ENCODE measurements at regions not wholly inside any gene's neighbourhood (a gene's known extent, or its start where the extent isn't known, plus 50 kb on each side); places are given as distances from the start of the nearest gene placed in this dataset.
A peak's percentile ranks its signal among the peaks of the same experiment; 100 is the strongest.
"Not testable (repeated sequence)": the region's sequence is repeated elsewhere in the genome, so short reads cannot be mapped to it uniquely, and the experiment has no call there.

DNA sequence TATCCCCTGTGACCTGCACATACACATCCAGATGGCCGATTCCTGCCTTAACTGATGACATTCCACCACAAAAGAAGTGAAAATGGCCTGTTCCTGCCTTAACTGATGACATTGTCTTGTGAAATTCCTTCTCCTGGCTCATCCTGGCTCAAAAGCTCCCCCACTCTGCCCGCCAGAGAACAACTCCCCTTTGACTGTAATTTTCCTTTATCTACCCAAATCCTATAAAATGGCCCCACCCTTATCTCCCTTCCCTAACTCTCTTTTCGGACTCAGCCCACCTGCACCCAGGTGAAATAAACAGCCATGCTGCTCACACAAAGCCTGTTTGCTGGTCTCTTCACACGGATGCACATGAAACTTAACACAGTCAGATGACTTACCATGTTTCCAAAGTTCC is 403.8 kb downstream of the TBC1D32 start:
- DNase-seq (ENCODE audit: low spot score): not testable (repeated sequence)

DNA sequence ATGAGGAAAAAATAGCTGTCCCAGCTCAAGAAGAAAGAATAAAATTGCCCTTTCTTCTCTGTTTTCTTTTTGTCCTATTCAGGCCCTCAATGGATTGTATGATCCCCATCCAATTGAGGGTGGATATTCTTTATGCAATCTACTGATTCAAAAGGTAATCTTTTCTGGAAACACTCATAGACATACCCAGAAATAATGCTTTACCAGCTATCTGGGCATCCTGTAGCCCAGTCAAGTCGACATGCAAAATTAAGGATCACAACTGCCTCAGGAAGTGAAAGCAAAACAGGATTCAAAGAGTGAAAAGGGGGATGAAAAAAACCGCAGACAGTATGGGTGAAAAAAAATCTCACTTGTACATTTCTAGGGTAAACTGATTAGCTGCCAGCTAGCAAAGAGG is 410.1 kb downstream of the TBC1D32 start:
- DNase-seq (ENCODE audit: low spot score): no peak

DNA sequence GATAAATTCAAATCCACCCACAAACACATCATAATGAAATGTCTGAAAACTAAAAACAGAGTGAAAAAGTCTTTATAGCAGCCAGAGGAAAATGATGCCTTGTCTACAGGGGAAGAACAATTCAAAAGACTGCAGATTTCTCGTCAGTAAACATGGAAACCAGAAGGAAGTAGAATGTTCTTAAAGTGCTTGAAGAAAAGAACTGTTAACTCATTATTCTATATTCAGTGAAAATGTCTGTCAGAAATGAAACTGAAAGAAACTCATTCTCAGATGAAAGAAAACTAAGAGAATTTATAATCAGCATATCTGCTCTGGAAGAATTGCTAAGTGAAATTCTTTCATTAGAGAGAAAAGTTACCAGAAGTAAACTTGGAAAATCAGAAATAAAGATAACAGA is 416.1 kb downstream of the TBC1D32 start:
- no peak for DNase-seq (ENCODE audit: low spot score)

DNA sequence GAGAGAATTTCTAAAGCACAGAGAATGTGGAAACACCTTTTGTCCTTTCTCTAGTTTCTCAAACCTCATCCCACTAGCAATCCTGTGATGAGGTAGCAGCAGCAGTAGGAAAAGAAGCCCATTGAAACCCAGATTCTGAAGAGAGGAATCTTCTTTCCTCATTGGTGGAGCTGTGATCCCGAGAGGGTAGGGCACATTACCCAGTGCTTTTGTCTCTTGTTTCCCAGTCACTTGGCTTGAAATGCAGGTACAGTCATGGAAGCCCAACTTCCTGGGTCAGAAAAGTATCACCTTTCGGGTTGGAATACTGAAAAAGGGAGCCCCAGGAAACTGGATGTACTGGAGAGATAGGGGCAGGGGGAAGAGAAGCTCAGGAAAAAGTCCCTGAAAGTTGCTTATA is 417.4 kb downstream of the TBC1D32 start:
- no peak for DNase-seq (ENCODE audit: low spot score)

DNA sequence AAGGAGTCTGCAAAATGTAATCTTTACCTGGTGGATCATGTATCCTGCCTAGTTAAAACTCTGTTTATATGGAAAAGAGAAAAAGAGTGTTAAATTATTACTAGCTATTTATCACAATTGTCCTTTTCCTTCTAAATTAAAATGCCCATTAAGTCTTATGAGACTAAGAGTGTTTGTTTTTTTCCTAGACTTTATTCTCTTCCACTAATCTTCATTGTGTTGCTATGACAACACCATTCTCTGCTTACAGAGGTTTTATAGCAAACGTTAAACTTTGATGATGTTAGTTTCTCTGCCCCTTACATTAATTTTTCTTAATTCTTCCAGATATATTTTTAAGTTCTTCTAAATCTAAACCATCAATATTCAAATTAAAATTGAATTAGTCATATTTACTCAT is 420.8 kb downstream of the TBC1D32 start:
- DNase-seq (ENCODE audit: low spot score): no peak

DNA sequence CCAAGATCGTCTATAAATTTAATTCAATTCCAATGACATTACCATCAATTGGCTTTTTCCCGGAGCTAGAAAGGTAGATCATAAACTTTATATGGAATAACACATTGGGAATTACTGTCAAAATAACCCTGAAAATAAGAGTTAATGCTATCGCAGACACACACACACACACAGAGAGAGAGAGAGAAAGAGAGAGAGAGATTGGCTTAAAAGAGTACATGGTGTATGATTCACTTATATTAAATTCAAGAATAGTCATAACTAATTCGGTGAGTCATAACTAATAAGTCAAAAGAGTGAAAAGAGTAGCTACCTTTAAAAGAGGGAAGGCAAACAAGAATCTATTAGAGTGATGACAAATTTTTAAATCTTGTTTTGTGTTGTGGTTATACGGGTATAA is 425.5 kb downstream of the TBC1D32 start:
- no peak for DNase-seq (ENCODE audit: low spot score)

DNA sequence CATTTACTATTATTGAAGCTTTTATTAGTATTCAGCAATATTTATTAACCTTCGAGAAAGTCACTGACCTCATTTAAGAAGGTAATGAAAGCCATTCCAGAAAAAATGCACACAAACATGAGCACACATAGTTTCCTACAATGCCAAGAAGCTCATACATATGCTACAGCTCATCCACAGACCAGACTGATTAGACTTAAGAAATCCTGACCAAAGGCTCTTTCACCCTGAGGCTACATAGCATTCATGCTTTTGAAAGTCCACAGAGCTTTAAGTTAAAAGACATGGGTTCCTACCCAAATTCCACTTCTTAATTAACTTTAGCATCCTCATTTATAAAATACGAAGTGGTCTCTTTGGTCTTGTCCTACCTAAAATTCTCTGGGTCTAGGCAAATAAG is 430.4 kb downstream of the TBC1D32 start:
- no peak for DNase-seq (ENCODE audit: low spot score)

DNA sequence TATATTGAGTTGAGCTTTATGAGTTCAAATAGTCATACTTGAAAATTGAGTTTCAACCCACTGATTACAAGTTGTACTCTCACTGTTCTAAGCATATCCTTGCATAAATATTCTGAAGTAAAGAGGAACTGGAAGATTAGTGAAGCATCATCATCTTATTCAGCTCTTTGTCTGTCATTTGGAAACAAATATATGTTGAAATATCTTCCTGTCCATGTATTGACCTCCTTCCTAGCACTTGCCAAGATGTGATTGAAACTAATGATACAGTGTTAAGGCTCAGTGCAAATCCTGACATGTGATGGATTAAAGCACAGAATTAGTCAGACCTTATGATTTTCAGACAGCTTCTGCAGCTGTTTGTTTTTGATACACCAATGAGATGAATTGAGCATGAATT is 434.3 kb downstream of the TBC1D32 start:
- no peak for DNase-seq (ENCODE audit: low spot score)

DNA sequence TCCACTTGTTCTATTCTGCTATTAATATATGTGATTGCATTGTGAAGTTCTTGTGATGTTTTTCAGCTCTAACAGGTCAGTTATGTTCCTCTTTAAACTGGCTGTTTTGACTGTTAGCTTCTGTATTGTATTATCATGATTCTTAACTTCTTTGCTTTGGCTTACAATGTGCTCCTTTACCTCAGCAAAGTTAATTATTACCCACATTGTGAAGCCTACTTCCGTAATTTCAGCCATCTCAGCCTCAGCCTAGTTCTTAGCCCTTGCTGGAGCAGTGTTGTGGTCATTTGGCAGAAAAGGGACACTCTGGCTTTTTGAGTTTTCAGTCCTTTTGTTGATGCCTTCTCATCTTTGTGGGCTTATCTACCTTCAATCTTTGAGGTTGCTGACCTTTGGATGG is 440.2 kb downstream of the TBC1D32 start:
- DNase-seq (ENCODE audit: low spot score): no peak

DNA sequence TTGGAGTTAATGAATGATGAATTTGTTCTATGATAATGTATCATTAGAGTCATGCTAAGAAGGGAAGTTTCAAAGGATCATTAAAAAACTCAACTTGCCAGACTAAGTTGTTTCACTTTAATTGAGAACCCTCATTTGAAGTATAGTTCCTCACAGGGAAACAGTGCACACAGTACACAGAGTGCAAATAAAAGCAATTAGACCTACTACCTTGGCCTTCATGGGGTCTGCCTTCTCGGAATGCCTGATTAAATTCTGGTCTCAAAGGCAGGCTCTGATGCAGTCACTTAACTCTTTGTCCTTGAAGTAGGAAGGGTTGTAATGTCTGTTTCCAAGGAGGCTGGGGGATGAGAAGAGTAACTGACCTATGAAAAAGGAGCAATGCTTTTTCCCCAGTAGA is 457.3 kb downstream of the TBC1D32 start:
- DNase-seq (ENCODE audit: low spot score): no peak

DNA sequence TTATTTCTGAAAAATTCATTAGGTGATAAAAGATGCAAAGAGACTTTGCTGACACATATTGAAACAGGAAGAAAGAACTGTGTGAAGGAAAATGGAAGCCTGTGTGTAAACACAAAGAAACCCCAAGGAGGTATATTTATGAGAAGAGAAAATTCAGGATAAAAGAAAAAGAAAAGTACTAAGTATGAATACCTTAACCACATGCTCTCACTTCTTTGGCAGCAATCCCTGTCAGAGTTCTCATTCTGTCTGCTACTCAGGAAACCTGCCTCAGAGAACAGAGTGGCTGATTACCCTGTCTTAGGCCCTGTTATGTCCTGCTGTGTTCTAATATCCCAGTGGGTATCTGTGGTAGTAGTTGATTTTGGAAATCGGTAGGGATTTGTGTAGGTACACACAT is 457.9 kb downstream of the TBC1D32 start:
- no peak for DNase-seq (ENCODE audit: low spot score)

DNA sequence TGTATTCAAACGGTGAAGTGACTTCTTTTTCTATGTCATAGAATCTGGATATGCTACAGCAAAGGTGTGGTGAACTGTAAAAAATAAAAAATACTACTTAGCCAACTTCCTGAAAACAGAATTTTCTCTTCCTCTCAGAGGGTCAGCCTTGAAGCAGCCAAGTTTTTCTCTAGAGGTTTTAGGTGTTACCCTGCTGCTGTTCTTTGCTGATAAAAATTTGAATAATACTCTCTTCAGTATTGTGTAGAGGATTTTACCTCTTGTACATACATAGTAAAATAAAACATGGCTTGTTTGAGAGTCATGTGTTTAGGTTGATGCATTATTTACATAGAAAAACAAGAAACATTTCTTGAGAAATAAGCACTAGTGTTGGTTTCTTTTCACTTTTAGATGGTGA is 458.4 kb downstream of the TBC1D32 start:
- DNase-seq (ENCODE audit: low spot score): no peak

DNA sequence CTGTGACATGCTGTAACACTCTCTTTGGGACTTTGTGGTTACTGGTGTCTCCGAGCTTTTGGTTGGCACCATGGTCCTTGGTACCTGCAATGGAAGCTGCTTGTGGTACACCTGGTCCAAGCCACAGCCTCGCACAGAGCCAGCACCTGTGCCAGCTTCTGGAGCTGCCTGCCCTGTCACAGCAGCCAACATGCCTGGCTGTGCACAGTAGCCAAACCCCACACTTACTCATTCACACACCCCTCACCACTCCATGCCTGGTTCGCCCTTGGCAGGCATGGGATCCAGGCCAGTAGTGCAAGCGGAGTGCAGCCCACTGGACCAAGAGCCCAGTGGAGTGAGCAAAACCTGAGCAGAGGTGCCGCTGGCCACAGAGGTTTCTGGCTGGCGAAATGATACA is 459.9 kb downstream of the TBC1D32 start:
- no peak for DNase-seq (ENCODE audit: low spot score)

DNA sequence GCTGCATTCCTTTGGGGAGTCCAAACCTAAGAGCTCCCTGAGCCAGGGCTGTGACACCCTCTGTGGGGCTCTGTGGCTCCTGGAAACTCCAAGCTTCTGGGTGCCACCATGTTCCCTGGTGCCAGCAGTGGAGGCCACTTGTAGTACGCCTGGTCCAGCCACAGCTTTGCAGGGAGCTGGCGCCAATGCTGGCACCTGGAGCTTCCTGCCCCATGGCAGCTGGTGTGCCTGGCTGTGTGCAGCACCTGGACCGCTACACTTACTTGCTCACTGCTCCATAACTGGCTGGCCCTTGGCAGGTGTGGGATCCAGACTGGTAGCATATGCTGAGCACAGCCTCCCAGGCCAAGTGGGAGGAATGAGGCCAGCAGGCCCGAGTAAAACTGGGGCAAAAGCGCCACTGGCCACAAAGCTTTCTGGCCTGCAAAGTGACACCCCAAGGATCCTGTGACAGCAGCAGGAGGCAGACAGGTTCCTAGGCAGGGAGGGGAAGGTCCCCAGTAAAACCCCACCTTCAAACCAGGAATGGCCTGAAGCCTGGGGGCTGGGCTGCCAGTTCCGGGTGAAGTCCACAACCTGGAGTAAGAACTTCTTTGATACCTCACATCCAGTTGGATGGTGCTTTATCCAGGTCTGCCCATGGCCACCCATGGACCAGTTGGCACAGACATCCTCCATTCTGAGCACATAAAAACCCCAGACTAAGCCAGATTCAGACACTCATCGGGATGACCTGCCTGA is 461.0 kb downstream of the TBC1D32 start:
- DNase-seq (ENCODE audit: low spot score): no peak

DNA sequence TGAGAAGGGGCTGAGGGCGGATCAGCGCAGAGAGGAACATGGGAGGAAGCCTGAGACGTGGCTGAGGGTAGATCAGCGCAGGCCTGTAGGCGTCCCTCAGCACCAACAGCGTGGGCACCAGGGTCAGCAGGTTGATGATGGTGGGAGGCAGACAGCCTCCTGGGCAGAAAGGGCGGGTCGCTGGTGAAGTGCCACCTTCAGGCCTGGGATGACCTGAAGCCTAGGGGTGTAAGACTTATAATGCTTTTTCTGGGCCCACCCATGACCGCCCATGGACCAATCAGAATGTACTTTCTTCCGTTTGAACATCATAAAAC is 462.1 kb downstream of the TBC1D32 start:
- no peak for DNase-seq (ENCODE audit: low spot score)

DNA sequence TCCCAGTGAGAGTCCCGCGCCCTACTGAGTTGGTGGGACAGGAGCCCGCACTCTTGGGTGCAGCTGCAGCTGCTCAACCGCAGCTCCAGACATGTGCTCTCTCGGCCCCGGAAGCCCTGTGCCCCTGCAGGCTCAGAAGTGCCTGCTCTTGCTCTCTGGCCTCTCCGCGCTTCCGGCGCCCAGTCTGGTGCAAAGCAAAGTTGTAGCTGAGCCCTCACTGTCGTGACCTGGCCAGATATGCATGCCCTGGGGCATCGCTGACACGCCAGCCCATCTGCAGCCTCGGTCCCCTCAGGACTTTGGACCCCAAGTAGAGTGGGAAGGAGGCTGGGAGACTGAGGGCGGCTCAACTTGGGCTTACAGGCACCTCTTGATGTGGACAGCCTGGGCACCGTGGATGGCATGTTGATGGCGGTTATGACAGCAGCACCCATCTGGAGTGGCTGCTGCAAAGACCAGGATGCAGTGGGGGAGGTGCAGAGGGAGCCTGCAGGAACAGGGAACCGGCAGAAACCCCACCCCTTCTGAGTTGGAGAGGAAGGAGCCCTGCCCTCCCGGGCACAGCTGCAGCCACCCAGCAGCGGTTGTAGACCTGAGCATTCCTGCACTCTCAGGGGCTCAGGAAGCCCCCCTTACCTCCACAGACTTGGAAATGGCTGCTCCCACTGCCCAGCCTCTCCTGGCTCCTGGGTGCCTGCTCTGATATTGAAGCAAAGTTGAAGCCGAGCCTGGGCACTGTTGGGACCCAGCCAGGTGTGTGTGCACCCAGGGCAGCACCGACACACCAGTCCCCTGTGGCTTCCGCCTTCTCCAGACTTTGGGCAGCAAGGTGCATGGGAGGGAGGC is 462.6 kb downstream of the TBC1D32 start:
- no peak for DNase-seq (ENCODE audit: low spot score)

DNA sequence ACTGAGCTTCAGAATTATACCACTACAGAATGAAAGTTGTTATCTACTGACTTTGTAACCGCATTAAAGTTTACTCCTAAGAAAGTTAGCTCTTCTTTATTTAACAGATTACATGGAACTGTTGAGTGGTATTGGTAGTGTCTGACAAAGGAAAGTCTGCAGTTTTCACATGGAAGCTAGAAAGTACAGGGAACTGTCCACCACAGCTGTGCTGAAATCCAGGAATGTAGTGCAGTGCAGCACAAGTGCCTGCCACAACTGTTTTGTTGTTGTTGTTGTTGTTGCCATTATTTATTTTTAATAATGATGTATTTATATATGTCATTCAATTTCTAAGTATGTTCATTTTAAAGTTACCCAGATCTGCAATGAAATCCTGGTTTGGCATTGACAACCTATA is 464.9 kb downstream of the TBC1D32 start:
- no peak for DNase-seq (ENCODE audit: low spot score)

DNA sequence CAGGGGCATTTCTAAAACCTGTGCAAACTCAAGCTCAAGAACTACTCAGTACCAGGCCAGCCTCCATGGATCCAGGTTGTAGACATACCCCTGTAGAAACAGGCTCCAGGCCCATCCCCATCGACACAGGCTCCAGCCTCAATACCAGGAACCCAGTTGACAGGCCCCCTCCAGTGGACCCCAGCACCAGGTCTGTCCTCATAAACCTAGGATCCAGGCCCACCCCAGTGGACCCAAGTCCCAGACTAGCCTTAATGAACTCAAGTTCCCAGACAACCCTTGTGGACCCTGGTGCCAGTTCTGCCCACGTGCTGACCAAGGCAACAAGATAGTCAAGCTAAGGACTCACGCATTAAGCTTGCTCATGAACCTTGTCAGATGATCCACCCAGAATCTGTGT is 476.9 kb downstream of the TBC1D32 start:
- DNase-seq (ENCODE audit: low spot score): no peak

DNA sequence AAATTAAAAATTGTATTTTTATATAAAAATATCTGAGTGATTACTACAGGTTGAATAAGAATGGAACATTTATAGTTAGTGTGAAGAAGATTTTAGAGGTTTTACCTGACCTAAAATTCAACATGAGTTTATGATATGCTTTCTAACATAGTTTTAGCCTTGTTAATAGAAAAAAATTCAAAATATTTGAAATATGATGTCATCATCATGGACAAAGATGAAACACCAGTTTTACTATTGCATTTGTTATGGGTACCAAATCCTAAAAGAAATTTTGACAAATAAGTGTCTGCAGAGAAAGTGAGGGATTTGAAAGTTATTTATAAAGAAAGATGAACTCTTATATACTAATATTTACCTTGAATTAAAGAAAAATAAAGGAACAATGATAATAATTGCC is 479.7 kb downstream of the TBC1D32 start:
- no peak for DNase-seq (ENCODE audit: low spot score)

DNA sequence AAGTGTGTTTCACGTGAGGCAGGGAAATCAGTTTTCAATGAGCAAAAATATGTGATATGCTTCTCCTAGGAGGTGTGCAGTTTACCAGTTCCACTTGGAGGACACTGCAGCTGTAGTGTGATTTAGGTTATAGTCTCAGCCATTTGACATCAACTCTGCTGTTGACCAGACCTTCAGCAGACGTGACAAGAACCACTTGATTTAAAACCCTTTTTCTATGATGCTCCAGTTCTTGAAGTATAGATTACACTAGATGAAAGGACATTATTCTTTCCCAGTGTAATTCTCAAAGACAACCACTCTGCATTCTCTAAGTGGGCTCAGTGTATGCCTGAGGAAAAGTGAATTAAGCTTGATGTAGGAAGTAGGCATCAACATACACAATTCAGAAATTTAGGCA is 480.8 kb downstream of the TBC1D32 start:
- no peak for DNase-seq (ENCODE audit: low spot score)

DNA sequence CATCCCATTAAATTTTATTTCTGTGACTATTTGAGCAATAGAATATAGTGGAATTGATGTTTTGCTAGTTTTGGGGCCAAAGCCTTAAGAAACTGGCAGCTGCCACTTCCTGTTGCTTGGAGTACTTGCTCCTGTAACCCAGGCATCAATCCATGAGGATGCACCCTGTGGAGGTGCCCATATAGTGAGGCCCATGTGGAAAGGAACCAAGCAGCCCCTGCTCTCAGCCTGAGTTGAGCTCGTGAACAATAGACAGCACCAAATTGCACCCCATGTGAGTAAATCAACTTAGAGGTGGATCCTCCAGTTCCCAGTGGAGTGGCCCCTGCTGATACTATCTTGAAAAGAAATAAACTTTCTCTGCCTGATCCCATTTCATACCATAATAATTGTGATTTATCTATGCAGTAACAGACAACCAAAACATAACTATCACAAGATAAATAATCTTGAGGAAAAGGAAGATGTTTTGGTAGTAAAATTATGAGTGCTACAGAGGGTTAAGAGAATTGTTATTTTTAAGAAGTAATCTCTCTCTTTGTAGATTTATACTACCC is 481.9 kb downstream of the TBC1D32 start:
- DNase-seq (ENCODE audit: low spot score): no peak

DNA sequence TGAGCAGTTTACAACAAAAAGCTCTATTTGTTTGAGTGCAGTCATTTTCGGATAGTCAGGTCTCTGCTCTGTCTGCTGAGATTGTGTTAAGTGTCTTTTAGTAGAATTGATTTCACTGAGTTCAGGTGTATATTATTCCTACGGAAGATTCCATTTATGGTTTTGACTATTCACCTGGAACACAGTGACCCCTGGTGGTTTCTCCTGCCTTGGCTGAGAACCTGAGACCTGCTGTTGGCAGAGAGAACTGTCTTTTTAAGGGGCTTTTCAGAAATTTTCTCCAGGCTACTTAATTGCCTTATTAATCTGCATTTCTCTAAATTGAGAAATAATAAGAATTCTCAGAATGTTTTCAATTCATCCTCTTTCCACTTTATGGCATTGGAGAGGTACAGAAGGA is 508.0 kb downstream of the TBC1D32 start:
- peak; percentile 36 for DNase-seq (ENCODE audit: low spot score)

DNA sequence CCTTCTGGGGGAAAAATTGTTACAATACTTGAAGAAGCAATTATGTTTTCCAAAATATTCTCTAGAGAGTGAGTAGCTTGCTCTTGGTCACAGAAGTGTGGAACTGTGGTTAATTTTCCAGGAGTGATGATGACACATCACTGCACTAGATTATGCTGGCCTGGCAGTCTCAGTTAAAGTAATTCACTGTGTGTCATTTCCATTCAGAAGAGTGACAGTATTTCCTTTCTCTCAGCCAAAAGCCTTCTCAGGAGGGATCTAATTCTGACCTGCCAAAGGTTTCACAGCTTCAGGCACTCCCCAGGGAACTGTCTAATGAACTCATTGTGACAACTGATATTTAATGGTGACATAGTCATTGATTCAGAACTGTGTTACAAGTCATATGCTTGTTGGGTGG is 517.5 kb downstream of the TBC1D32 start:
- DNase-seq (ENCODE audit: low spot score): no peak

DNA sequence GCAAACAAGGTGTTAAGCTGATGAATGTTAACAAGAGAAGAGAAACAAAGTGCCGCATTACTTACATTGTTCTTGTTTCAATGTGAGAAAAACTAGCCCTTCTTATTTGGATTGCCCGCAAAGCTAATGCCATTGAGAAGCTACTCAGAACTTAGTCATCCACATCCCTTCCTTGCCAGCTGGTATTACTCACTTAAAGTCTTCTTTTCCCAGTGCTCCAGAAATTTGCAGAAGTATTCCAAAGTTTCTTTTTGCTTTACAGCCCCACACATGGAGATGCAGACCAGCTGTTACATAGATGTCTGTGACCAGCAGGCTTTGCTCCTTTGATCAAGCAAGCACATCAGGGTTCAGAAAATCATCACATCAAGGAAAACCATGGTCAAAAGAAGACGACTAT is 529.0 kb downstream of the TBC1D32 start:
- DNase-seq (ENCODE audit: low spot score): no peak
